ENCODE measurements at regions not wholly inside any gene's neighbourhood (a gene's known extent, or its start where the extent isn't known, plus 50 kb on each side); places are given as distances from the start of the nearest gene placed in this dataset.

DNA sequence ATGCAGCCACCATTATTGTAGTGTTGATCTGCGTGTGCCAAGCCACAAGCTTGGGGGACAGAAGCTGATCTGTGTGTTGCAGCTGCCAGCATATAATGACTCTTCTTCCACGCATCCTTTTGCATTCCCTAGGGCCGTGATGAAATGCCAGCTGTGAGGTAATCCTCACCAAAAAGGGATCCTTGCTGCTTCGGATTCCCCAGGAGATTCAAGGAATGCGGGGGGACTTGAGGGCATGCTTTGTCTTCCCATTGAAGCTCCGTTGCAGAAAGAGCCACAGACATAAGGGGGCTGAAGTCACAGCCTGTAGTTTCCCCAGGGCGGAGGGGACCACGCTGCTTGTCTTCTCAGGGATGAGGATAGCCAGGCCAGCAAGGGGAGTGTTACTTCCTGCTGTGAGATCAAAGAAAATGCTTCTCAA, 281.6 kb upstream of the FMN2 start (continued):
- no peak for TF ChIP-seq TFE3 (CRISPR knock-in tag; IDR thresholded peaks at IDR 0.05)
- no peak for TF ChIP-seq ZNF444 (CRISPR knock-in tag; IDR thresholded peaks at IDR 0.05)
- TF ChIP-seq, protein P1, sequence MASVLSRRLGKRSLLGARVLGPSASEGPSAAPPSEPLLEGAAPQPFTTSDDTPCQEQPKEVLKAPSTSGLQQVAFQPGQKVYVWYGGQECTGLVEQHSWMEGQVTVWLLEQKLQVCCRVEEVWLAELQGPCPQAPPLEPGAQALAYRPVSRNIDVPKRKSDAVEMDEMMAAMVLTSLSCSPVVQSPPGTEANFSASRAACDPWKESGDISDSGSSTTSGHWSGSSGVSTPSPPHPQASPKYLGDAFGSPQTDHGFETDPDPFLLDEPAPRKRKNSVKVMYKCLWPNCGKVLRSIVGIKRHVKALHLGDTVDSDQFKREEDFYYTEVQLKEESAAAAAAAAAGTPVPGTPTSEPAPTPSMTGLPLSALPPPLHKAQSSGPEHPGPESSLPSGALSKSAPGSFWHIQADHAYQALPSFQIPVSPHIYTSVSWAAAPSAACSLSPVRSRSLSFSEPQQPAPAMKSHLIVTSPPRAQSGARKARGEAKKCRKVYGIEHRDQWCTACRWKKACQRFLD (CRISPR knock-in tag; IDR thresholded peaks at IDR 0.05), result no peak

- Histone ChIP-seq H4K20me1 (replicated peaks; ENCODE audit: control insufficient read depth, insufficient read depth, low read length) (no peaks in the 10 kb centered on the region), H3K27me3 (ENCODE audit: control insufficient read depth in 2 of 2, insufficient read depth in 2 of 2, low read length in 2 of 2) (no peaks in the 10 kb centered on the region), H3K4me3 (no peak overlapping the region), H3K79me2 (ENCODE audit: control insufficient read depth, insufficient read depth, low read length) (no peaks in the 10 kb centered on the region), H3K9me1 (ENCODE audit: control insufficient read depth, insufficient read depth, low read length) (no peaks in the 10 kb centered on the region), H3K4me1 (replicated peaks in 1 of 2; ENCODE audit: control insufficient read depth in 2 of 2, insufficient read depth in 2 of 2, low read length in 2 of 2) (no peaks in the 10 kb centered on the region), H3K4me2 (ENCODE audit: insufficient read depth, low read length) (no peak overlapping the region), H3K36me3 (ENCODE audit: control insufficient read depth, insufficient read depth, low read length) (no peaks in the 10 kb centered on the region), H3K9me3 (replicated peaks; ENCODE audit: control insufficient read depth, insufficient read depth, low read depth, low read length) (no peaks in the 10 kb centered on the region; the same call in 1 of the 2 replicates), H3K9ac (ENCODE audit: insufficient read depth in 1 of 2, low read depth in 2 of 2, low read length in 2 of 2) (no peak overlapping the region), H2AFZ (ENCODE audit: low read depth, low read length) (no peak overlapping the region), H3K27ac (ENCODE audit: extremely low read depth, low read depth, low read length) (no peak overlapping the region)
- intact Hi-C loops (cut with micrococcal nuclease), result no loop called here
- FAIRE-seq (no peak), DNase-seq (ENCODE audit: extremely low read depth in 1 of 4, low spot score in 3 of 4) (no peak), ATAC-seq (no peak)
- 7% methylated on average over 7 of the region's 7 CpGs for WGBS (ENCODE audit: insufficient coverage, low coverage, missing lambda C conversion rate)
- TF ChIP-seq, protein P2, sequence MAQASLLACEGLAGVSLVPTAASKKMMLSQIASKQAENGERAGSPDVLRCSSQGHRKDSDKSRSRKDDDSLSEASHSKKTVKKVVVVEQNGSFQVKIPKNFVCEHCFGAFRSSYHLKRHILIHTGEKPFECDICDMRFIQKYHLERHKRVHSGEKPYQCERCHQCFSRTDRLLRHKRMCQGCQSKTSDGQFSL (CRISPR knock-in tag; IDR thresholded peaks at IDR 0.05), result no peak
- TF ChIP-seq, protein P2 (tag; IDR thresholded peaks at IDR 0.05), result no peak
- no peak for TF ChIP-seq HNRNPH1 (optimal IDR thresholded peaks at IDR 0.05; ENCODE audit: low read depth, low read length)
- no peak for TF ChIP-seq KDM2B (CRISPR knock-in tag; IDR thresholded peaks at IDR 0.05)
- no peak for TF ChIP-seq PCBP1 (IDR thresholded peaks at IDR 0.05; ENCODE audit: low read depth, low read length, poor library complexity, severe bottlenecking)
- no peak for TF ChIP-seq SAFB2 (IDR thresholded peaks at IDR 0.05; ENCODE audit: borderline replicate concordance, low read depth, low read length, severe bottlenecking)
- ChIA-PET CTCF (ENCODE audit: low intra/inter-chr PET ratio) (no interaction called here), POLR2A (no interaction called here)
- BruUV-seq (replicated peaks), result no TSS peak
- in situ Hi-C loops (cut with MboI), result no loop called here
These were observed 280.3 kb upstream of the FMN2 start for GRCh38 chr1:239811211-239811885.

All from K562 (cell line).